ENCODE measurements at regions not wholly inside any gene's neighbourhood (a gene's known extent, or its start where the extent isn't known, plus 50 kb on each side); places are given as distances from the start of the nearest gene placed in this dataset.

DNA sequence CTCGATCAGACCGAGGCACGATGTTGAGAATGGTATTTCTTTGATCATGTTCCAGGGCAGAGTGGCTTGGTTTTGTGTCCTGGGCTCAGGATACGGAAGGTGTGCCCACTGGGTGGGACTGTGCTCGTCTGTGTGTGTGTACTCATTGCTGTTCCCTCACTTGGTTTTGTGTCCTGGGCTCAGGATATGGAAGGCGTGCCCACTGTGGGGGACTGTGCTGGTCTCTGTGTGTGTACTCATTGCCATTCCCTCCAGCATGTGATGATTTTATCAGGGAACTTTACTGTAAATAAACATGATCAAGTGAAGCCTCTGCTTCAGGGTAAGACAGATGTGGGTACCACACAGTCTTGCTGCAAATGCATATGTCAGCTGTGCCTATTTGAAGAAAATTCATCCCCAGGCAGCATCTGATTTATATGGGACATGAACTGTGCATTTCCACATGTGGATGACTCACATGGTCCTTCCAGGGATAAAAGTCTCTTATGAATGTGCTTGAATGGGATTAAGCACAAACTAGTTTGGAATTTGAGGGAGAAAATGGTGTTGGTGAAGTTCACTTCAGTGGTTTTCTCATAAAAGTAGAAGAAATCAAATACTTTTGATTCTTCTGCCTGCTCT lies 274.3 kb downstream of the QKI start:
- DNase-seq (ENCODE audit: low read depth) = no peak
- H3K4me3 ChIP-seq (ENCODE audit: low read depth, low read length) = no peak overlapping the region
- no peak for TF ChIP-seq CTCF (IDR thresholded peaks at IDR 0.05; ENCODE audit: low read depth, low read length, missing control alignments)

- no peak for DNase-seq (ENCODE audit: low read depth)
- TF ChIP-seq CTCF (IDR thresholded peaks at IDR 0.05; ENCODE audit: low read depth, low read length, missing control alignments) = no peak
- H3K4me3 ChIP-seq (ENCODE audit: low read depth, low read length) = no peak overlapping the region
These were observed 272.6 kb downstream of the QKI start for GRCh38 chr6:163687075-163687474.

- no peak overlapping the region for H3K4me3 ChIP-seq (ENCODE audit: low read depth, low read length)
- no peak for TF ChIP-seq CTCF (IDR thresholded peaks at IDR 0.05; ENCODE audit: low read depth, low read length, missing control alignments)
- DNase-seq (ENCODE audit: low read depth) = no peak
These were observed 271.8 kb downstream of the QKI start for GRCh38 chr6:163686301-163686700.

- DNase-seq (ENCODE audit: low read depth) = no peak
- H3K4me3 ChIP-seq (ENCODE audit: low read depth, low read length) = no peak overlapping the region
- no peak for TF ChIP-seq CTCF (IDR thresholded peaks at IDR 0.05; ENCODE audit: low read depth, low read length, missing control alignments)
These were observed 268.6 kb downstream of the QKI start for GRCh38 chr6:163683105-163683622.

DNA sequence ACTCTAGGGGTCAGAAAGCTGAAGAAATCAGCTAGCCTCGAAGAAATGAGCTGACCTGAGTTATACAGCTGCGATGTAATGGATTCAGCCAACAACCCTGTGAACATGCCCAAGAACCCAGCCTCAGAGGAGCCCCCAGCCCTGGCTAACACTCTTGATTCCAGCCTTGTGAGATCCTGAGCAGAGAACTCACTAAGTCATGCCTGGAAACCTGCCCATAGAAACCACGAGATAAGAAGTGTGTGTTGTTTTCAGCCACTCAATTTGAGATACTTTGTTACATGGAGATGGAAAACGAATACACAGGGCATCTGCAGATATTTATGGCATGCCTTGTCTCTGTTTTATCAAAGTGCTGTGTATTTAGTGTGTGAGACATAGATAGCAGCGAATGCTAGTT lies 265.2 kb downstream of the QKI start:
- no peak for TF ChIP-seq CTCF (IDR thresholded peaks at IDR 0.05; ENCODE audit: low read depth, low read length, missing control alignments)
- DNase-seq (ENCODE audit: low read depth) = no peak

GRCh38 chr6:163679012-163679660 lies 264.6 kb downstream of the QKI start:
- TF ChIP-seq CTCF (IDR thresholded peaks at IDR 0.05; ENCODE audit: low read depth, low read length, missing control alignments) = no peak
- DNase-seq (ENCODE audit: low read depth) = no peak
- H3K4me3 ChIP-seq (ENCODE audit: low read depth, low read length) = no peak overlapping the region

More for the DNA sequence above, 265.2 kb downstream of the QKI start:
- H3K4me3 ChIP-seq (ENCODE audit: low read depth, low read length) = no peak overlapping the region

DNA sequence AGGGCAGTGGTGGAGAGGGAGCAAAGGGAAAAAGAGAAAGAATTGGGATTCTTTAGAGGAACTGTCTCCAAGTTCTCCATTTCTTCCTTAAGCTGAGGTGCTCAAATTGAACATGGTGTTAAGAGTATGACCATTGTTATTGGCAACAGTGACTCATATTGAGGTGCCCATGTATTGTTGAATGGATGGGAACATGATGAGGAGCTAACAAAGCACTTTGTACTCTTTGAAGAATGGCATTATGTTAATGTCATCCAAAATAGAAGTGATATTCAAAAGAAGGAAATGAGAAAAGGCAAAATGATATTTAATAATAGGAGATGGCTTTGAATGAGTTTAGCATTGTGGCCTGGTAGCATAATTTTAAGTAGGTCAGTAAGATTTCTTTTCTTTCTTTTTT lies 261.1 kb downstream of the QKI start:
- no peak for TF ChIP-seq CTCF (IDR thresholded peaks at IDR 0.05; ENCODE audit: low read depth, low read length, missing control alignments)
- H3K4me3 ChIP-seq (ENCODE audit: low read depth, low read length) = no peak overlapping the region
- no peak for DNase-seq (ENCODE audit: low read depth)

All from GM12864 (cell line).